GM12872 (cell line): ENCODE measurements at regions not wholly inside any gene's neighbourhood (a gene's known extent, or its start where the extent isn't known, plus 50 kb on each side); places are given as distances from the start of the nearest gene placed in this dataset.

Experiments
- CTCF ChIP-seq: IDR thresholded peaks from 3 replicates; pipeline ENCODE4 v1.5.1; 2011; ENCODE audit warnings: low read depth, mild to moderate bottlenecking, low read length, moderate library complexity; ENCODE audit not compliant: insufficient read depth

GRCh38 chr4:28462766-28463700 lies 1602.4 kb downstream of the STIM2 start:
- TF ChIP-seq CTCF, result no peak

GRCh38 chr4:28464823-28465222 lies 1604.2 kb downstream of the STIM2 start:
- TF ChIP-seq CTCF, result no peak

- TF ChIP-seq CTCF, result no peak
Observed at GRCh38 chr4:28469387-28469786, 1608.7 kb downstream of the STIM2 start.

- no peak for TF ChIP-seq CTCF
Observed at GRCh38 chr4:28469886-28470285, 1609.2 kb downstream of the STIM2 start.

- no peak for TF ChIP-seq CTCF
Observed at GRCh38 chr4:28475381-28475780, 1614.7 kb downstream of the STIM2 start.

- no peak for TF ChIP-seq CTCF
Observed at GRCh38 chr4:28479666-28480065, 1619.0 kb downstream of the STIM2 start.

GRCh38 chr4:28481565-28481964 lies 1620.9 kb downstream of the STIM2 start:
- no peak for TF ChIP-seq CTCF
